C4-2B (cell line): ENCODE measurements at regions not wholly inside any gene's neighbourhood (a gene's known extent, or its start where the extent isn't known, plus 50 kb on each side); places are given as distances from the start of the nearest gene placed in this dataset.

ENCODE experiments used
- H3K27ac ChIP-seq: fragments of 450-650 bp; 2 replicates; pipeline ENCODE4 v1.5.1; 2017
- ZFX ChIP-seq: fragments of 450-650 bp; IDR thresholded peaks from 2 replicates; pipeline ENCODE4 v1.6.1; 2017
- TF ChIP-seq, protein P1 (sequence below): fragments of 450-650 bp; conservative IDR thresholded peaks from 2 replicates; pipeline ENCODE4 v1.5.1; 2017; ENCODE audit warnings: mild to moderate bottlenecking

DNA sequence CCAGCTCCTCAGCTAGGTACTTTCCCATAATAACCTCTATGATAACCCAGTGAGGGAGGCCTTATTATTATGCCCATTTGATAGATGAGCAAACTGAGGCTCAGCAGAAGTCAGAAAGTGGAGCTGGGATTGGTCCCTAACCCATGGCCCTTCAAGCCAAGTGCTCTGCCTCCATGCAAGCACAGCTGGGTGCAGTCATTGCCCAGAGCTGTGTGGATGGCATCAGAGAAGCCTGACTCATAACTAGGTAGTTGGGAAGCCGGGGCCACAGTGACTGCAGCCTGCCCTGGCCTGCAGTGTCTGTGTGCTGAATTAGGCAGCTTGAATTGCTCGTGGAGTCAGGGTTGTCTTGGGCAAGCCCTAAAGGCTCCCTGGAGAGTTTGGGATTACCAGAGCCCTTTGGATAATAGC lies 89.9 kb upstream of the SLC2A1 start:
- H3K27ac ChIP-seq, result no peak overlapping the region
- TF ChIP-seq ZFX, result no peak
- TF ChIP-seq, protein P1, sequence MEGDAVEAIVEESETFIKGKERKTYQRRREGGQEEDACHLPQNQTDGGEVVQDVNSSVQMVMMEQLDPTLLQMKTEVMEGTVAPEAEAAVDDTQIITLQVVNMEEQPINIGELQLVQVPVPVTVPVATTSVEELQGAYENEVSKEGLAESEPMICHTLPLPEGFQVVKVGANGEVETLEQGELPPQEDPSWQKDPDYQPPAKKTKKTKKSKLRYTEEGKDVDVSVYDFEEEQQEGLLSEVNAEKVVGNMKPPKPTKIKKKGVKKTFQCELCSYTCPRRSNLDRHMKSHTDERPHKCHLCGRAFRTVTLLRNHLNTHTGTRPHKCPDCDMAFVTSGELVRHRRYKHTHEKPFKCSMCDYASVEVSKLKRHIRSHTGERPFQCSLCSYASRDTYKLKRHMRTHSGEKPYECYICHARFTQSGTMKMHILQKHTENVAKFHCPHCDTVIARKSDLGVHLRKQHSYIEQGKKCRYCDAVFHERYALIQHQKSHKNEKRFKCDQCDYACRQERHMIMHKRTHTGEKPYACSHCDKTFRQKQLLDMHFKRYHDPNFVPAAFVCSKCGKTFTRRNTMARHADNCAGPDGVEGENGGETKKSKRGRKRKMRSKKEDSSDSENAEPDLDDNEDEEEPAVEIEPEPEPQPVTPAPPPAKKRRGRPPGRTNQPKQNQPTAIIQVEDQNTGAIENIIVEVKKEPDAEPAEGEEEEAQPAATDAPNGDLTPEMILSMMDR, result no peak

DNA sequence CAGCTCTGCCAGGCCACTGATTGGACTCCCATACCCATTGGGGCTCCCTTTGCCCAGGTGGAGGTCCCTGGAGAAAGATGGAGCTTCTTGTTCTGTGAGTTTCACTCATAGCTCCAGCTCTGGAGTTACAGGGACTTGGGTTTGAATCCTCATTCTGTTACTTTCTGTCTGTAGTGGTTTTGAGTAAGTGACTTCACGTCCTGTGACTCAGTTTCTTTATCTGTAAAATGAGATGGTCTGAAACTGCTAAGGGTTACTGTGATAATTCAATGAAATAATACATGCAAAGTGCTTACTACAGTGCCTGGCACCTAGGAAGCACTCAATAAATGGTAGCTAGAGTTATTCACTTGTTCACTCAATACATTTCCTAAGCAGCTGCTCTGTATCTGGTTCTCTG lies 88.5 kb upstream of the SLC2A1 start:
- TF ChIP-seq, protein P1, result no peak
- no peak for TF ChIP-seq ZFX
- H3K27ac ChIP-seq, result no peak overlapping the region

DNA sequence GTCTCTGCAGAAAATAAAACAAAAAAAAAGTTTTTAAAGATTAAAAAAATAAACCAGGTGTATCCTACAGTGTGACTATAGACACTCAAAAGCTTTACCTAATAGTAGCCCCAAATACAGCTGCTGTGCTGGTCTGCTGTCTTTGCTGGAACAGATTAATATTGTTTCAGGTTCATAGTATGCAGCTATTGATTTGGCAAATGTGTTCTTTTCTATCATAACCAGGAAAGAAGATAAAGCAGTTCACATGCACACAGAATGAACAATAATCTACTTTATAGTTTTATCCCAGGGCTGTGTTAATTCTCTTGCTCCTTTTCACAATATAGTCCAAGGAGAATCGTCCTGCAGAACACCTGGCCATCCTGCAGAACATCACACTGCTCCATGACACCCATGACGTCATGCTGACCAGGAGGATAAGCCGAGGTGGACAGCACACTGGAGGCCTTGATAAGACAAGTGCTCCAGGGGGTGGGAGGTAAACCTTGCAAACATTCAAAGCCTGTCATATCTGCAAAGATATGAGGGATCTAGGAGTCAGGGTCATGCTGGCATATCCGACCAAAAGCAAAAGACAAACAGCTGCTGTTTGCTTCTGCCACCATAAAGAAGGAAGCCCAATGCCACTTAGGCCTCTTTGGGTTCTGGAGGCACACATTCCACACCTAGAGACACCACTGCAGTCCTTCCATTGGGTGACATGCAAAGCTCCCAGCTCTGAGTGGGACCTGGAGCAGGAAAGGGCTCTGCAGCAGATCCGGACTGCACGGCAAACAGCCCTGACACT lies 86.1 kb upstream of the SLC2A1 start:
- no peak for TF ChIP-seq ZFX
- TF ChIP-seq, protein P1, result no peak
- no peak overlapping the region for H3K27ac ChIP-seq

DNA sequence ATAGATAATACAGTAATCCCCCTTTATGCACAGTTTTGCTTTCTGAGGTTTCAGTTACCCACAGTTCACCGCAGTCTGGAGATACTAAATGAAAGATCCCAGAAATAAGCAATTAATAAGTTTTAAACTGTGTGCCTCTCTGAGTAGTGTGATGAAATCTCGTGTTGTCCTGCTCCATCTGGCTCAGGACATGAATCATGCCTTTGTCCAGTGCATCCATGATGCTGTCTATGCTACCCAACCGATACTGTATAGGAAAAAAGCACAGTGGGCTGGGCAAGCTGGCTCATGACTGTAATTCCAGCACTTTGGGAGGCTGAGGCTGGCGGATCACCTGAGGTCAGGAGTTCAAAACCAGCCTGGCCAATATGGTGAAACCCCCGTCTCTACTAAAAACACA lies 85.0 kb upstream of the SLC2A1 start:
- no peak for TF ChIP-seq ZFX
- TF ChIP-seq, protein P1, result no peak
- H3K27ac ChIP-seq, result no peak overlapping the region

DNA sequence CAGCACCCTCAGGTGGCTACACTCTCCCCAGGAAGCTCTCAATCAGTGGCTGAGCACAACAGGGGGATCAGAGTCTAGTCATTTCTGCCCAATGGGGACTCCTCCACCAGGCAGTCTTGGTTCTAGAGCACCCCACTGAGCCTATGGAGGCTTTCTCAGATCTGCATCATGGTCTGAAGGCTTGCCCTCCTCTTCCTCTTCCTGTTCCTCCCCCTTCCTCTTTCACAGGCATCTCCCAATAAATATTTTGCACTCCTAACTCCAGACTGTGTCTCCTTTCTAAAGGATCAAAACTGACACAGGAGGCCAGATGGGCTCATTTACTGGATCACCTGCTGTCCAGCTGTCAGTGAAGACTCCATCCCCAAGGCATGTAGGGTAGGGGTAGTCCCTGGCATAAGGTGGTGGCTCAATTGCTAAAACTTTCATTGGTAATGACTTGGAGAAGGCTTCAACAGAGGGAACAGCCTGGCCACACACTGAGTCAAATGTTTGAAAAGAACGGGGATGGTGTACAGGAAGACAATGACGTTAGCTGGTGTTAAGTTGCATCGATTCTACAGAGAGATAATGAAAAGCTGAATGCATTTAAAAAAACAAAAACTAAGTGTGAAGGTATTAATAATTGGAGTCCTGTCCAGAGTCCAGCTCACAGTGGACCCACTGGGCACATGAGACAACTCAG lies 84.2 kb upstream of the SLC2A1 start:
- H3K27ac ChIP-seq, result no peak overlapping the region
- TF ChIP-seq, protein P1, result no peak
- no peak for TF ChIP-seq ZFX

DNA sequence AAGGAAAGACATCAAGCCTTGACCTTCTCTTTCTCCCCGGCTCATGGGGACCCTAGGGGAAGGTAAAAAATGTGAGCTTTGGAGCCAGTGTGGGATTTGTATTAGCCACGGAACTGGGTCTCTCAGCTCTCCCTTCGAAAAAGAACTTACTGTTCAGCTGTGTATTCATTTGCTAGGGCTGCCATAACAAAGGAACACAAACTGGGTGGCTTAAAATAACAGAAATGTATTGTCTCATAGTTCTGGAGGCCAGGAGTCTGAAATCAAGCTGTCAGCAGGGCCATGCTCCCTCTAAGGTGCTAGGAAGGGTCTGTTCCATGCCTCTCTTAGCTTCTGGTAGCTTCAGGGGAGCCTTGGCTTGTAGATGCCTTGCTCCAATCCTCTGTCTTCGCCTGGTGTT lies 83.5 kb upstream of the SLC2A1 start:
- H3K27ac ChIP-seq, result no peak overlapping the region
- TF ChIP-seq ZFX, result no peak

DNA sequence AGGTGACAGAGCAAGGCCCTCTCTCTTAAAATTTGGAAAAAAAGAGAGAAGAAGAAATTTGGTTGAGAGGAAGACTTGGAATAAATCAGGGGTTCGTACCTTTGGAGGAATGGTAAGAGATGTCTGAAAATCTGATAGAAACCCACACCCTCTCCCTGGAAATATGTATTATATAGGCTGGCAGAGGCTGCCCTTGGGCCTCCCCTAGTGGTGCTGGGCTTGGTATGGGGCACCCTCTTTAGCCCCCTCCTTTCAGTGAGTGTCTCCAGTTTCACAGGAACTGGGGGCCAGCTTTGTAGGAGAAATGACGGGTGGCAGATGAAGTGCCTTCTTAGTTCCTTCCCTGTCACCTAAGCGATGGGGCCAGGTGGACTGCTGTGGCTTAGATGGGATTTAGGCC lies 82.9 kb upstream of the SLC2A1 start:
- H3K27ac ChIP-seq, result no peak overlapping the region
- TF ChIP-seq, protein P1, result no peak
- no peak for TF ChIP-seq ZFX
